KOPT-K1 (cell line): ENCODE measurements at regions not wholly inside any gene's neighbourhood (a gene's known extent, or its start where the extent isn't known, plus 50 kb on each side); places are given as distances from the start of the nearest gene placed in this dataset.
"Not testable (repeated sequence)": the region's sequence is repeated elsewhere in the genome, so short reads cannot be mapped to it uniquely, and the experiment has no call there.

Experiments used
- H3K27ac ChIP-seq: fragments of 200-600 bp; sonication (generic); 2 replicates; pipeline ENCODE4 v1.5.1; 2016; ENCODE audit warnings: antibody characterized with exemption, mild to moderate bottlenecking, low read depth, low read length; ENCODE audit not compliant: poor library complexity, severe bottlenecking
- H3K36me3 ChIP-seq: fragments of 200-600 bp; sonication (generic); 2 replicates; pipeline ENCODE4 v1.5.1; 2017; ENCODE audit warnings: antibody characterized with exemption, mild to moderate bottlenecking, low read length, moderate library complexity; ENCODE audit not compliant: insufficient read depth
- H3K9me3 ChIP-seq: fragments of 200-600 bp; sonication (generic); 2 replicates; pipeline ENCODE4 v1.5.1; 2017; ENCODE audit warnings: antibody characterized with exemption, low read length, mild to moderate bottlenecking; ENCODE audit not compliant: insufficient read depth, poor library complexity, severe bottlenecking

DNA sequence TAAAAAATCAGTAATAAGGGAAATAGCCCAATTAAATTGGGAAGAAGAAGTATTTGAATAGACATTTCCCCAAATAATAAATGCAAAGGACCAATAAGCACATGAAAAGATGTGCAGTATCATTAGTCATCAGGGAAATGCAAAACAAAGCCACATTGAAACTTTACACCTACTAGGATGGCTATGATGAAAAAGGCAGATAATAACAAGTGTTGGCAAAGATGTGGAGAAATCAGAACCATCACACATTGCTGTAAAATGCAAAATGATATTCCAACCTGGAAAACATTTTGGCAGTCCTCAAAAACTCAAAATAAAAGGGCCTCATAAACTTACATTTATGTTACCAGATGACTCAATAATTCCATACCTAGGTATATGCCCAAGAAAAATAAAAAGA is 131.1 kb upstream of the G2E3 start:
- no peak overlapping the region for H3K27ac ChIP-seq
- H3K36me3 ChIP-seq: no peaks in the 10 kb centered on the region
- no peaks in the 10 kb centered on the region for H3K9me3 ChIP-seq

DNA sequence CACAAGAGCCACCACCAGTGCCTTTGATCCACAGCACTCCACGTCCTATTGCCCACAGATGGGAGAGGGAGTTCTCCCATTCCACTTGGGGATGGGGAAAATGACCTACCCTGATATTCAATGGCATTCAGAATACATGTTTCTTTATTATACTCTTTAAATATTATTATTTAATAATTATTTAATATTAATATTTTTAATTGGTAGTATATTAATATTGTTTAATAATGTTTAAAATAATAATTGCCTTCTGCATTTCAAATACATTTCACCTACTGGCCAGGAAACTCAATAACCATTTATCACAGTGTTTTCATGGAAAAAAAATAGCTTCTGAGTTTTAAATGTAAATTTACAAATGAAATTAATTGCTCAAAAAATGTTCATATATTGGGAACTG is 127.4 kb upstream of the G2E3 start:
- Histone ChIP-seq H3K27ac (no peak overlapping the region), H3K9me3 (no peaks in the 10 kb centered on the region), H3K36me3 (no peaks in the 10 kb centered on the region)

DNA sequence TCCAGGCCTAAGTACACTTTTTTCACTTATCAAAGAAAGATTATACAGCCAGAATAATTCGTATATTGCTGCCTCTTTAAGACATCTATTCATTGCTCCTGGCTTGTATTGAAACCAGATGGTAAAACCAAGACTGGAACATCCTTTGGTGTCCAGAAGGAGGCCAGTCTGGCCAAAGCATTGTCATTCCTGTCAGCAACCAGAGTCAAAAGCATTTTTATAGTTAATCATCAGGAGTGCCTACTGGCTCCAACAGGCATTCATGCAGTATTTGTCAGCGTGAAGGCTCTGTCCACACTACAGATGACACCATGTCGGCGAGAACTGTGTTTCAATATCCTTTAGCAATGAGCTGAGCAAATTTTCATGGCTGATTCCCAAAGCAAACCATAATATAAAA is 118.0 kb upstream of the G2E3 start:
- Histone ChIP-seq H3K36me3 (no peaks in the 10 kb centered on the region), H3K9me3 (no peaks in the 10 kb centered on the region), H3K27ac (no peak overlapping the region)

DNA sequence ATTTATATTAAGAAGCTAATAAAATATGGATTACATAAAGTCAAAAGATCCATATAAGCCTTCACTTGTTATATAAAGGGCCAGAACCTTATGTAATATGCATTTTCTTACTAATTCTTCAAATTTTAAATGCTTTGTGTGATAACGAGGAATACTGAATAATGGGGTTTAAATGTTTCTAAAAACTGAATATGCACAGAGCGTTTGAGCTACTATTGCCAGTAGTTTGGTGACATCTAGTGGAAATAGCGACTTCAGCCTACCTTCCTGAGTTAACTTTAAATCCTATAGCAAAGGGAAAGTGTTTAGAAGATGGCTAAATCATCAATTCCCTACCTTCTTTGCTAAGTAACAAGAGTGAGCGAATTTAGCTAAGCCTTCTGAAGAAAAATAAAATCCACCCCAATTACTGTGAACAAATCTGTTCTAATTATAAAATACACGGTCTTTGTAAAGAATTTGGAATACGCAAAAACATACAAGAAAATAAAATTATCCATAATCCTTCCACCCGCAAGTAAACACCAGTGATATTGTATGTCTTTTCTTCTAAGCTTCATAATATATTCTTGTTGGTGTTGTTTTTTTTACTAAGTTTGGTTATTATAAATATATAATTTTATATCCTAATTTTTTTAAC is 115.5 kb upstream of the G2E3 start:
- no peak overlapping the region for H3K27ac ChIP-seq
- no peaks in the 10 kb centered on the region for H3K36me3 ChIP-seq
- no peaks in the 10 kb centered on the region for H3K9me3 ChIP-seq

DNA sequence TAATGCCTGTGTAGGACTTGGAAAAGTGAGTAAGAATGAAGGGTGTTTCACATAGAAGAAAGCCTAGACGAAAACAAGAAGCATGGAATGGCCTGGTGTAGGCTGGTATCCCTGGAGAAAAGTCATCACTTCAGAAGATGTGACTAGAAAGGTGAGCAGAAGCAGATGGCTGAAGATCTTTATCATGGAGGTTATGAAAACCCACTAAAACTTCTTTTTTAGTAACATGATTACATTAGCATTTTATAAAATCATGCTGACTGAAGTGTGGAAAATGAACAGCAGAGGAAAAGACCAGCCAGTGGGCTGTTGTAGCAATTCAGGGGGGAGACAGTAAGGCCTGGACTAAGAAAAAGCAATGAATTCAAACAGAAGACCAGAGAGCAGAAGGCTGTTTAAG is 114.5 kb upstream of the G2E3 start:
- Histone ChIP-seq H3K36me3 (no peaks in the 10 kb centered on the region), H3K27ac (no peak overlapping the region), H3K9me3 (no peaks in the 10 kb centered on the region)

DNA sequence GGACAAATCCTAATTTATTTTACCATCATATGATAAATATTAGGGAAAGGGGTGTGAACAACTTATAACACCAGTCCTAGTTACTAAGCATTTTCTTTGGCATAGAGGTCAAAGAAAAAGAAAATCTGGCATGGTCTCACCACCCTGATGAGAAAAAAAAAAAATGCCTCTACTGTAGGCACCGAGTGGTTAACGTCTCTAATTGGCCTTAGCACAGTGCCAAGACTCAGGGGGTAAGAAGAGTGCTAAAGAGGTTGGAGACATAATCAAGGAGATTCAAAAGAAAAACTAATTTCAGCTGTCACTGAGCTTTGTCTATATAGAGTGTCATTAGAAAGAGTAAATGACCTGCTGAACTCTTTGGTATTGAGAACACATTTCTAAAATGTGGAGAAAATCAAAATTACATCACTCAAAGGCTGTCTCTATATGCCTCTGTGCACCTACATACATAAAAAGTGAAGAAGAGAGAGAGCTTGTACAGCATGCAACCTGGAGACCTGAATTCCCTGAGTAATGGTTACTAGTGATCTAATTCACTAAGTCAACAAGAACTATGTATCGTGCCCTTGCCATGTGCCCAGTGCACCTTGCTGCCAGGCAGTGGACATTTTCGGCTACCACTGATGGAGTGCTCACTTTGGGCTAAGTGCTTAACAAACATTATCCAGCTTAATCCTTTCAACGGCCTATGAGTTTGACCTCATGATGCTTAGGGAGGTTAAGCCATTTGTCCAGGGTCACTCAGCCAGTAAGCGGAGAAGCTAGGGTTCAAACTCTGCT is 113.8 kb upstream of the G2E3 start:
- Histone ChIP-seq H3K27ac (no peak overlapping the region), H3K36me3 (no peaks in the 10 kb centered on the region), H3K9me3 (no peaks in the 10 kb centered on the region)

DNA sequence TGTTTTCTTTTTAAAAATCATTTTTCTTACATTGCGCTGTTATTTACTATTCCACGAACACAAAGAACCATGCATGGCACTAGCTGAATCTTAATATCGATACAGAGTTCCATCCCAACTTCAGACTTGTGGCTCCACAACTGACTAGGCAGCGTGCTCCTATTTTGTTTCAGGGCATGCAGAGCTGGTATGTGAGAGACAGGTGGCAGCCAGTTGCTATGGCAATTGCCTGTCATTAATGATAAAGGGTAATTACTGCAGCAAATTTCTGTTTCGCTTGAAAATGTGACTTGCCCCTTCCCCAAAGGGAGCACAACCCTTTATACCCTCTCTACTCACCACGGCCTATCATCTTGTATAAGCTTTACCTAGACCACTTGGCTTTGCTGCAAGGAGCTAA is 113.1 kb upstream of the G2E3 start:
- H3K27ac ChIP-seq: no peak overlapping the region
- no peaks in the 10 kb centered on the region for H3K9me3 ChIP-seq
- H3K36me3 ChIP-seq: no peaks in the 10 kb centered on the region

DNA sequence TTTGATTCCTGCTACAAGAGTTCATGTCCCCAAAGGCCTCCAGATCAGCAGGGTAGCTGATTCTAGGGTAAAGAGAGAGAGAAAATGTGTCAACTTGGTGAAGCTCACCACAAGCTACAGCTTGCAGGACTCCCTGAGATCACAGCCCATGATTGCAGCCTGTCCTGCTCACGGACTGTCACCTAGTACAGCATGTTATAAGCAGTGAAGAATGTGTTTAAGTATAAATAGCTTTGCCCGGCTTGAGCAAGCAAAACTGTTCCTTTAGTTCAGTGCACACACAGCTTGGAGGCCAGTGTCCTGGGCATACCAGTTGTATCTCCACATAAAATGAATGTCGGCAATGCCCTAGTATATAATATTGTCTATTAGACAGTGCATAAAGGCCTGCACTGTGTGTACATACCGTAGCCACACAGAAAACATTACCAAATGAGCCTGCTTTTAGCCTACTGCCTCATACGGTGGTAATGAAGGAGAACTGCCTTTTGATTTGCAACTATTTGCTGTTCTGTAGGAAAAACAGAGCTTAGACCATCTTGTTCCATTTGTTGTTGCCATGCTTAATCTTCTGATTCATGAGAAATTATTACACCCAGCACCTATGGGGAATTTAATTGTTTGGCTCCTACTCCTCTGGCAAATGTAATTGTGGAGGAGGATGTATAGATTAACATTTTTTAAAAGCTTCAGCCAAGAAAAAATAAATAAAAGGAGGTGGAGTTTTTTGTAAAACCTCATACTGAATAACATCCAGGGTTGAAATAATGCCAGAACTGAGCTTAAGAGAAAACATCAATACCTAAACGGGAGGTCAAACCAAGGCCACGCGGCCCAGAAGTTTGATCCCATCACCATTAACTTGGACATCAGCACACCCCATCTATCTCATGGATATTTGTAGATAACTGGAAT is 108.1 kb upstream of the G2E3 start:
- no peaks in the 10 kb centered on the region for H3K9me3 ChIP-seq
- no peaks in the 10 kb centered on the region for H3K36me3 ChIP-seq
- no peak overlapping the region for H3K27ac ChIP-seq

DNA sequence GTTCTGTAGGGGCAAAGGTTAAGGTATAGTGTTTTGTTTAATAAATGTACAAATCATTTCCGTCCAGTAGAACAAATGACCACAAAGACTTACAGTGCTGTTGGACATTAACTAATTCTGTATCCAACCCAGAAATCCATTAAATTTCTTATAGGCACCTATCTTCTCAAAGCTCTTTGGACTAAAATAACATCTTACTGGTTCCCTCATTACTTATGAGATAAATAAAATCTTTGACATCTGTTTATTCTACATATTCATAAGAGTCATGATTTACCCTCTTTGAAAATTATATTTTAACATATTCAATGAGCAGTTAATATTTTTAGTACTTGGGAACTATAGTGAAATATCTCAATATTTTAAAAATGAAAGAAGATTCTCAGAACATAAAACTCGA is 102.7 kb upstream of the G2E3 start:
- Histone ChIP-seq H3K9me3 (no peaks in the 10 kb centered on the region), H3K36me3 (no peaks in the 10 kb centered on the region), H3K27ac (no peak overlapping the region)

DNA sequence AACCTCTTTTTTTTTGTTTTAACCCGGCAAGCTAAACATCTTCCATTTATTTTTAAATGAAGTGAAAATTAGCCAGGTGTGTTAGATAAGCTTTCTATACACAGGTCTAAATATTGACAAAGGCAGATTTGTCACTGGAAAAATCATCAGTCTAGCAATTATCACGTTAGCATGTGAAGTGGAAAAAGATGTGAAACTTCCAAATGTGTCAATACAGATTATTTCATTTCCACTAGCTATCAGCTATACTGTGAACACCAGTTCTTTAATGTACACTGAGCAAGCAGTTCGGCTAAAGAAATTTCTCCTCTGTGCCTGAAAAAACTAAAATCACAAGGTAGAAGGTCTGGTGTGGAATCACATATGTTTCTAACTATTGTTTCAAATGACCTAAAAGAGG is 96.6 kb upstream of the G2E3 start:
- Histone ChIP-seq H3K9me3 (no peaks in the 10 kb centered on the region), H3K36me3 (no peaks in the 10 kb centered on the region), H3K27ac (no peak overlapping the region)

DNA sequence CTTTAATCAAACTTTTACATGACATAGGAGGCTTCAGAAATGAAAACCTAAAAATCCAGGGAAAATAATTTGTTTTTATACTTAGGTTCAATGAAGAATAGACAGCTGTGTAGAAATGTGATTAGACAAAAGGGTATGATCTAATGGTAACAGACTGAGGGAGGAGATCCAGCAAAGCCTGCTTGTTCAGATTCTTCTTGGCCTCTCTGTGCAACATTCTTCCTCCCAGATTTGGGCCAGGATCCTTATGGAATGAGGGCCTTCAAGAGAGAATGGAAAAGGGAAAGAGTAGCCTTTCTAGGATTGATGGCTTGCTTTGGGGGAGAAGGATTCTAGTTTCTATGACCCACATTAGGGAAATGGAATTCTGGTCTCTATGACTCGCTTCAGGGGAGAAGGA is 94.5 kb upstream of the G2E3 start:
- Histone ChIP-seq H3K36me3 (no peaks in the 10 kb centered on the region), H3K27ac (no peak overlapping the region), H3K9me3 (no peaks in the 10 kb centered on the region)

DNA sequence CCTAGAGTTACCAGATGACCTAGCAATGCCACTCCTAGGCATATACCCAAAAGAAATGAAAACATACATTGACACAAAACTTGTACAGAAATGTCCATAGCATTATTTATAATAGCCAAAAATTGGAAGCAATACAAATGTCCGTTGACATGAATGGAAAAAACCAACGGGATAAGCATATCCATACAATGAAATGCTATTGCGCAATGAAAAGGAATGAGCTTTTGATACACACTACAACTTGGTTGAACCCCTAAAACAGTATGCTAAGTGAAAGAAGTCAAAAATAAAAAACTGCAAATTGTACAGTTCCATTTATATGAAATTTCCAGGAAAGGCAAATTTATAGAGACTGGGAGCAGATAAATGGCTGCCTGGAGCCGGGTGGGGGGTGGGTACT is 90.6 kb upstream of the G2E3 start:
- no peak overlapping the region for H3K27ac ChIP-seq
- H3K36me3 ChIP-seq: no peaks in the 10 kb centered on the region
- H3K9me3 ChIP-seq: no peaks in the 10 kb centered on the region

DNA sequence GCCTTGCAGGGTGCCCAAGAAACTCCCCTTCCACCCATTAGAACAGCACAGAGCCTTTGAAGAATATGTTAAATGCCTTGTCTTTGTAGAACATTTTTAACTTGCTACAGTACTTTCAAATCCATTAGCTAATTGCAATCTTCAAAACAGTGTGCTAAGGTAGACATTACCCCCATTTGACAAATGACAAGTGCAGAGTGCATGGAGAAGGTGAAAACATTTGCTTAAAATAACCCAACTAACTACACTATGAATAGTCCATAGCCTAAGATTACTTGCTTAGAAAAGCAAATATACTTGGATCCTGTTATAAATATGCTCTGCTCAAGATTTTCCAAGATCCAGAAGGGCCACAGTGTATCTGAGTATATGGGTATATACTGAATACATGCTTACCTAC is 87.0 kb upstream of the G2E3 start:
- Histone ChIP-seq H3K9me3 (no peaks in the 10 kb centered on the region), H3K36me3 (no peaks in the 10 kb centered on the region), H3K27ac (no peak overlapping the region)

DNA sequence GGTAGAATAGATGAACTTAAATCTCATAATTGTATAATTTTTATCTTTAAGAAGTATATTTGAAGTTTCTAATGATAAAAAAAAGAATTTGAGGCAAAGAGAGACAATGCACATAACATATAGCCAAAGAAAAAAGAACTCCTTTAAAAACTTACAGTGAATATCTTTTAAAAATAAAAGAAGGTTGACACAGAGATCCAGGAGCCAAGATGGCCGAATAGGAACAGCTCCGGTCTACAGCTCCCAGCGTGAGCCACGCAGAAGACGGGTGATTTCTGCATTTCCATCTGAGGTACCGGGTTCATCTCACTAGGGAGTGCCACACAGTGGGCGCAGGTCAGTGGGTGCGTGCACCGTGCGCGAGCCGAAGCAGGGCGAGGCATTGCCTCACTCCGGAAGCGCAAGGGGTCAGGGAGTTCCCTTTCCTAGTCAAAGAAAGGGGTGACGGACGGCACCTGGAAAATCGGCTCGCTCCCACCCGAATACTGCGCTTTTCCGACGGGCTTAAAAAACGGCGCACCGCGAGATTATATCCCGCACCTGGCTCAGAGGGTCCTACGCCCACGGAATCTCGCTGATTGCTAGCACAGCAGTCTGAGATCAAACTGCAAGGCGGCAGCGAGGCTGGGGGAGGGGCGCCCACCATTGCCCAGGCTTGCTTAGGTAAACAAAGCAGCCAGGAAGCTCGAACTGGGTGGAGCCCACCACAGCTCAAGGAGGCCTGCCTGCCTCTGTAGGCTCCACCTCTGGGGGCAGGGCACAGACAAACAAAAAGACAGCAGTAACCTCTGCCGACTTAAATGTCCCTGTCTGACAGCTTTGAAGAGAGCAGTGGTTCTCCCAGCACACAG is 84.9 kb upstream of the G2E3 start:
- H3K36me3 ChIP-seq, H3K9me3 ChIP-seq, H3K27ac ChIP-seq: not testable (repeated sequence)

DNA sequence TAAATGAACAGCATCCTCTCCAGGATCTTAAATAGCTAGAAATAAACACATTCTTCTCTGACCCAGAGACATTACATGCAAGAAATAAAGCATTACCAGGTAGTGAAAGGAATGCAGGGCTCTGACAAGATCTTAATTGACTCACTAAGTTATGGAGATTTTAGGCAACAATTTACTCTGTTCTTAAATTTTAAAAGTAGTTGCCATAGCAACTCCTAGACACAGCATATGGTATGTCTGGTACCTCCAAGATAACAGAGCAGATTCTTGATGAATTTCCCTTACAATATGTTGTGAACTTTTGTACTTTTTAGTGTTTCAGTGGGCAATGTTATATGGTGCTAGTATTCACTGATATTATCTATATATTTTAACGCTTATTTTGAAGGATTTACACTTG is 76.7 kb upstream of the G2E3 start:
- H3K36me3 ChIP-seq: no peaks in the 10 kb centered on the region
- no peak overlapping the region for H3K27ac ChIP-seq
- no peaks in the 10 kb centered on the region for H3K9me3 ChIP-seq
